ENCODE measurements at regions not wholly inside any gene's neighbourhood (a gene's known extent, or its start where the extent isn't known, plus 50 kb on each side); places are given as distances from the start of the nearest gene placed in this dataset.

DNA sequence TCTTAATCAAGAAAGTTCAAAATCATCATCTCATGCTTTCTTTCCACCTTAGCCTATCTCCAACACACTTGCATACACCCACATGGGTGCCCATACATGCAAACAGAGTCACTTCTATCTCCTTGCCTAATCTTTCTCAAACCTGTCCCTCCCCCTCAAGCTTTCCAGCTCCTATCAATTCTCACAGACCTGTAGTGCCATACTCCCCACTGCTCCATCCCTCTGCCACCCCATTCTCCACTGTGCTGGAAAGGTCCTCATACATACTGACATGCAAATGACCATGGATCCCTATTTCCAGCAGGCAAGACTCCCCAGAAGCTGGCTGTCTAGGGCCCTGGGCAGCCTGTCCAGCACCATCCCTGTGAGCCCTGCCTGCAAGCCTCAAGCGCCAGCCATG is 320.4 kb upstream of the CCL2 start:
- no peak overlapping the region for H3K4me3 ChIP-seq (replicated peaks in 1 of 3; ENCODE audit: low read depth in 2 of 3, low read length in 3 of 3)

DNA sequence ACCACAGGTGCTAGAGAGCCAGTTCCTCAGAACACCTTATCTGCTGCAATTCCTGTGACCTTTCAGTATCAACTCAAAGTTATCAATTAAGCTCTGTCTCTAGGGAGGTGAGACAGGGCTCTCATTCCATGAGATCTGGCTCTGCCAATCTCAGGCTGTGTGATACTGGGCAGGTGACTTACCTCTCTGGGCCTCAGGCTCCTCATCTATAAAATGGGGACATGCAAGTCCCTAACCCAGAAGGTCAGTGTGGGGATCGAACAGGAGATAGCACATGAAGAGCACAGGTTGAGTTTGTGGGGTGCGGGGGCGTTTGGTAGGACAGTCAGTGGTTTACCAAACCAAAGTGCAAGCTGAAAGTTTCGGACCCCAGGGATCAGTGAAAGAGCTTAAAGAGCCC is 319.3 kb upstream of the CCL2 start:
- no peak overlapping the region for H2AFZ ChIP-seq (ENCODE audit: insufficient read depth, low read depth, low read length, poor library complexity, severe bottlenecking)
- H3K4me3 ChIP-seq (replicated peaks in 1 of 3; ENCODE audit: low read depth in 2 of 3, low read length in 3 of 3), result no peak overlapping the region
- Mint-ChIP-seq H3K4me1 (no peaks in the 10 kb centered on the region), H3K27me3 (ENCODE audit: low read depth in 3 of 3) (peaks cover 0 to 3% (median 2%) of the 10 kb centered on the region in 3 donors), H3K4me3 (no peak overlapping the region), H3K9me3 (peaks cover 0 to 3% (median 0%) of the 10 kb centered on the region in 7 donors), H3K27ac (no peak overlapping the region), H3K36me3 (no peaks in the 10 kb centered on the region)
- H3K27ac ChIP-seq (ENCODE audit: low read depth in 1 of 2, low read length in 2 of 2), result no peak overlapping the region
- 92% methylated on average over 3 of the region's 4 CpGs for WGBS (ENCODE audit: insufficient coverage)
- H3K27me3 ChIP-seq (ENCODE audit: control insufficient read depth in 2 of 2, insufficient read depth in 2 of 2, low read length in 2 of 2), result no peaks in the 10 kb centered on the region
- no peak for DNase-seq
- H3K36me3 ChIP-seq (replicated peaks in 1 of 2; ENCODE audit: control insufficient read depth in 1 of 2, insufficient read depth in 2 of 2, low read length in 2 of 2), result no peaks in the 10 kb centered on the region
- no peaks in the 10 kb centered on the region for H3K79me2 ChIP-seq (ENCODE audit: insufficient read depth, low read length)
- no peaks in the 10 kb centered on the region for H4K20me1 ChIP-seq (ENCODE audit: insufficient read depth, low read length)
- intact Hi-C loops (cut with micrococcal nuclease), result no loop called here
- H3K4me2 ChIP-seq (replicated peaks; ENCODE audit: extremely low read depth, low read length, poor library complexity, severe bottlenecking), result no peak overlapping the region
- H3K4me1 ChIP-seq (ENCODE audit: control insufficient read depth in 1 of 2, insufficient read depth in 2 of 2, low read length in 2 of 2), result no peaks in the 10 kb centered on the region
- no peak overlapping the region for H3K9ac ChIP-seq (ENCODE audit: insufficient read depth, low read length, poor library complexity, severe bottlenecking)
- no peak for TF ChIP-seq CTCF (IDR thresholded peaks at IDR 0.05)
- no peaks in the 10 kb centered on the region for H3K9me3 ChIP-seq (replicated peaks in 1 of 2; ENCODE audit: control insufficient read depth in 1 of 2, insufficient read depth in 1 of 2, low read length in 2 of 2)

More for the DNA sequence above, 320.4 kb upstream of the CCL2 start:
- Histone ChIP-seq H3K27ac (ENCODE audit: low read depth in 1 of 2, low read length in 2 of 2) (no peak overlapping the region), H3K4me2 (replicated peaks; ENCODE audit: extremely low read depth, low read length, poor library complexity, severe bottlenecking) (no peak overlapping the region), H4K20me1 (ENCODE audit: insufficient read depth, low read length) (no peaks in the 10 kb centered on the region), H3K36me3 (replicated peaks in 1 of 2; ENCODE audit: control insufficient read depth in 1 of 2, insufficient read depth in 2 of 2, low read length in 2 of 2) (no peaks in the 10 kb centered on the region), H3K9ac (ENCODE audit: insufficient read depth, low read length, poor library complexity, severe bottlenecking) (no peak overlapping the region), H3K27me3 (ENCODE audit: control insufficient read depth in 2 of 2, insufficient read depth in 2 of 2, low read length in 2 of 2) (no peaks in the 10 kb centered on the region), H3K4me1 (ENCODE audit: control insufficient read depth in 1 of 2, insufficient read depth in 2 of 2, low read length in 2 of 2) (no peaks in the 10 kb centered on the region), H3K79me2 (ENCODE audit: insufficient read depth, low read length) (no peaks in the 10 kb centered on the region), H3K9me3 (replicated peaks in 1 of 2; ENCODE audit: control insufficient read depth in 1 of 2, insufficient read depth in 1 of 2, low read length in 2 of 2) (no peaks in the 10 kb centered on the region), H2AFZ (ENCODE audit: insufficient read depth, low read depth, low read length, poor library complexity, severe bottlenecking) (no peak overlapping the region)
- no peak for DNase-seq
- Mint-ChIP-seq H3K9me3 (peaks cover 0 to 3% (median 0%) of the 10 kb centered on the region in 7 donors), H3K27ac (no peak overlapping the region), H3K4me3 (no peak overlapping the region), H3K27me3 (ENCODE audit: low read depth in 3 of 3) (peaks cover 0 to 3% (median 2%) of the 10 kb centered on the region in 3 donors), H3K4me1 (no peaks in the 10 kb centered on the region), H3K36me3 (no peaks in the 10 kb centered on the region)
- no peak for TF ChIP-seq CTCF (IDR thresholded peaks at IDR 0.05)
- WGBS (ENCODE audit: insufficient coverage), result 85% methylated on average over 1 of the region's 1 CpG
- intact Hi-C loops (cut with micrococcal nuclease), result no loop called here

All from CD14-positive monocyte (primary cell).